ENCODE measurements at regions not wholly inside any gene's neighbourhood (a gene's known extent, or its start where the extent isn't known, plus 50 kb on each side); places are given as distances from the start of the nearest gene placed in this dataset.
"Not testable (repeated sequence)": the region's sequence is repeated elsewhere in the genome, so short reads cannot be mapped to it uniquely, and the experiment has no call there.

DNA sequence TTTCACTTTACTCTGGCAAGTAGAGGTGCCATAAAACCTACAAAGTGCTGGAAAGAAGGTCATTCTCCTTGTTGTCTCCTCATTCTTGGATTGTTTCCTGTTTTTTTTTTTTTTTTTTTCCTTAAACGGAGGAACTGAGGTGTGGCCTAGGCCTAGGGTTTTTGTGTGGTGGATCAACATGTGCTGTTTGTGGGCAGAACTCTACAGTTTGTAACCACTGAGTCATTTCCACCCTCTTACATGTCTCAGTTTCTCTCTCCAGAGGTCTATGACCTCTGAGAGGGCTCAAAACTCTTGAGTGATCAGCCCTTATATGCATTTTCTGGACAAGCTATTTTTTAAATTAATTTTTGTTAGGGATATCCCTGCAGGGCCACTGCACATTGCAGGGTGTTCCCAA is 296.0 kb downstream of the PPP1R3A start:
- DNase-seq (ENCODE audit: low read depth in 4 of 4, low spot score in 2 of 4), result no peak

DNA sequence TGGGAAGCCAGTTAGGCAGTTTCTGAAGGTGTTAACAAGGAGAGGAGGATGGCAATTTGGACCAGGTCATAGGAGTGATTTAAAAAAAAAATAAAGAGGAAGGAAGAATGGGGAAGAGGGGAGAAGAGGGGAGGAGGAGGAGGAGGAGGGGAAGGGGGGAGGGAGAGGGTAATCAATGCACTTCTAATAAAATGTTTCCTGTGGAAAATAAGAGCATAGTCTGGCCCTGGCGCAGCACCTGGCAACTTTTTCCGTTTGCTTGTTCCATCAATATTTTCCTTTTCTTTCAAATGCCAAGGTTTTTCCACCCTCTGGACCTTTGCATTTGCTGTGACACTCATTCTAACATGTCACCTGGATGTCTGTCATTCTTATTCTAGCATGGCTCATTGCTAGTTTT is 308.2 kb downstream of the PPP1R3A start:
- no peak for DNase-seq (ENCODE audit: low read depth in 4 of 4, low spot score in 2 of 4)

DNA sequence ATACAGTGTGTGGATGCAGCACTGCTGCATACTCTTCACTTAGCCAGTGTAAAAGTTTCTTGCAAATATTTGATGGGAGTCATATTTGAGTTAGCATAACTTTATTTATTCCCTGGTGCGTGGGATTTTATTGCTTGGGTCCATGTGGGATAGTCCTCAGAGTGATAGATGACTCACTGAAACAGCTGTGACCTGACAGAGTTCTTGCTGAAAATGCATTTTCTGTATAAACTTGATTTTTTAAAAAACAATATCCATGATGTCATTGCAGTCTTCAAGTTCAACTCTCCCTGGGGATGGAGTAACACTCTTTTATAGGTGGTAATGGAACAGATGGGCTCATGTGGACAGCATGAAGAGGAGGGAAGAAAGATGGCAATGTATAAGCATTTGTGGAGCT is 310.0 kb downstream of the PPP1R3A start:
- DNase-seq (ENCODE audit: low read depth in 4 of 4, low spot score in 2 of 4), result no peak

DNA sequence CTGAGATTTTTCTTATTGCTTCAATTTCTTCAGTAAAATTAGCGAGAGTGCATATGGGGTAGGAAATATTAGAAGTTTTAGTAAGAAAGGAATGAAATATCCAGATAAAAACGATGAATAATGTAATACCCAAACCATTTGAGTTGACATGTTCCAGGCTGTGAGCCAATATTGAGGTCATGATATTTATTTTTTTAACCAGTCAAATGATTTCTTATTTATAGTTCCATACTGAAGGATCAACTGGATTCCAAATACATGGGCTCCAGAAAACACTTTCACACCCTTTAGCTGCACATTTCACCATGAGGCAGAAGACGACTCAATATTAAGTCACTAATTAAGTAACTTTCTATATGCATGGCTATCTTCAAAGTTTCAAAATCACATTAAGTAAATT is 312.5 kb downstream of the PPP1R3A start:
- no peak for DNase-seq (ENCODE audit: low read depth in 4 of 4, low spot score in 2 of 4)

DNA sequence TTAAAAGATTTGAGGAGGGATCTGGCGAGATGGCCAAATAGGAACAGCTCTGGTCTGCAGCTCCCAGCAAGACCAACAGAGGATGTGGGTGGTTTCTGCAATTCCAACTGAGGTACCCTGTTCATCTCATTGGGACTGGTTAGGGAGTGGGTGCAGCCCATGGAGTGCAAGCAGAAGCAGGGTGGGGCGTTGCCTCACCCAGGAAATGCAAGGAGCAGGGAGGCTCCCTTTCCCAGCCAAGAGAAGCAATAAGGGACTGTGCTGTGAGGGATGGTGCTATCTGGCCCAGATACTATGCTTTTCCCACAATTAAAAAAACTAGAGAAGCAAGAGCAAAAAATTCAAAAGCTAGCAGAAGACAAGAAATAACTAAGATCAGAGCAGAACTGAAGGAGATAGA is 318.4 kb downstream of the PPP1R3A start:
- DNase-seq (ENCODE audit: low read depth in 4 of 4, low spot score in 2 of 4), result not testable (repeated sequence)

DNA sequence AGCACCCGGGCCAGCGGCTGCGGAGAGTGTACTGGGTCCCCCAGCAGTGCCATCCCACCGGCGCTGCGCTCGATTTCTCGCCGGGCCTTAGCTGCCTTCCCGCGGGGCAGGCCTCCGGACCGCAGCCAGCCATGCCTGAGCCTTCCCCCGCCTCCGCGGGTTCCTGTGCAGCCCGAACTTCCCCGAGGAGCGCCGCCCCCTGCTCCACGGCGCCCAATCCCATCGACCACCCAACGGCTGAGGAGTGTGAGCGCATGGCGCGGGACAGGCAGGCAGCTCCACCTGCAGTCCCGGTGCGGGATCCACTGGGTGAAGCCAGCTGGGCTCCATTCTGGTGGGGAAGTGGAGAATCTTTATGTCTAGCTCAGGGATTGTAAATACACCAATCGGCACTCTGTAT is 325.4 kb downstream of the PPP1R3A start:
- not testable (repeated sequence) for DNase-seq (ENCODE audit: low read depth in 4 of 4, low spot score in 2 of 4)

DNA sequence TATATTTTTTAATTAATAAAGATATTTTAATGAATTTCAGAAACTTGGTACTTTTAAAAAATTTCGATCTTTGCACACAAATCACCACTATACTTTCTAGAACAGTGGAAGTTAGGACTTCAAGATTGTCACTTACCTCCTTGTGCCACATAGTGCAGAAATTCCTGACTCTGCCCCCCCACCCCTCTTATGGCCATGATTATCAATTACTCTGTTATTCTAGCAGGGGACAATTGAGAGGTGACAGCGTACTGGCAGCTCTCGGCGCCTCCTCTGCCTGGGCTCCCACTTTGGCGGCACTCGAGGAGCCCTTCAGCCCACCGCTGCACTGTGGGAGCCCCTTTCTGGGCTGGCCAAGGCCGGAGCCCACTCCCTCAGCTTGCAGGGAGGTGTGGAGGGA is 325.9 kb downstream of the PPP1R3A start:
- not testable (repeated sequence) for DNase-seq (ENCODE audit: low read depth in 4 of 4, low spot score in 2 of 4)

DNA sequence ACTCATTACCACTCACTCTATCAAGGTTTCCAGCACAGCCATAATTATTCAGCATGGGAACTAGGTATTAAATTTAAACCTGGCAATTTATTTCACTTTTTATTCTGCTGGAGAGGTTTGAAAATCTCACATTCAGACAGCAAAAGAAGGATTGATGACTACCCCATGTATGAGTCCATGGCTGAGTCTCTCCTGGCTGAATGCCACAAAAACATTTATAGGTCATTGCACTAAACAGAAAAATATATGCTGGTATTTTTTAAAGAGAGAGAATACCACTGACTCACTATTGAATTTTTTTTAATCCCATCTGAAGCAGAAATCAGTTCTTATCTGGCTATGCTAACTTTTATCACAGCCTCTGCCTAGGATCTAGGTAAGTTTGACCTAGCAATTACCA is 336.3 kb downstream of the PPP1R3A start:
- no peak for DNase-seq (ENCODE audit: low read depth in 4 of 4, low spot score in 2 of 4)

DNA sequence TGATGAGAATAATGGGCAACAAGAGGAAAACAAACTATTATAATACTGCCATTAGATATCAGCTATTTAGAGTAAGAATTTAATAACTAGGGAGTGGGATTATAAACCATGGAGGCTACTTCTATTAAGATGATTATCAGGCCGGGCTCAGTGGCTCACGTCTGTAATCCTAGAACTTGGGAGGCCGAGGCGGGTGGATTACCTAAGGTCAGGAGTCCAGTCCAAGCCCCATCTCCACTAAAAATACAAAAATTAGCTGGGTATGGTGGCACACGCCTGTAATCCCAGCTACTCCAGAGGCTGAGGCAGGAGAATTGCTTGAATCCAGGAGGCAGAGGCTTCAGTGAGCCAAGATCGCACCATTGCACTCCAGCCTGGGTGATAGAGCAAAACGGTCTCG is 355.6 kb downstream of the PPP1R3A start:
- DNase-seq (ENCODE audit: low read depth in 4 of 4, low spot score in 2 of 4), result not testable (repeated sequence)

DNA sequence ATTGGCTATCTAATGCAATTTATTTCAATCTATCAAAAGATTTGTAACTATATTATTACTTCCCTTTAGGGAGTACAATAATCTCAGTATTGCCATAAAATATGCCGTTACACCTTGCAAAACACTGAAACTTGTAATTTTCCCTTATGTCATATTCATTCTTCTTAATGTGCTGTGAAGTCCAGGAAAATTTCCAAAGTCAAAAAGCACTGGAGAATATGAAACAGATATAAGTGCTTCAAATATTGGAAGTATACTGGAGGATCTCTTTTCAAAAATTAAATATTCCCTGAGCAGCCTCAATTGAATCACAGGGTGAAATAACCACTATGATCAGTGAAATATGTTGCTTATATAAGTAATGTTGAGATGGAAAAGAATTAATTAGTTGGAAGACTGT is 356.0 kb downstream of the PPP1R3A start:
- DNase-seq (ENCODE audit: low read depth in 4 of 4, low spot score in 2 of 4), result no peak

DNA sequence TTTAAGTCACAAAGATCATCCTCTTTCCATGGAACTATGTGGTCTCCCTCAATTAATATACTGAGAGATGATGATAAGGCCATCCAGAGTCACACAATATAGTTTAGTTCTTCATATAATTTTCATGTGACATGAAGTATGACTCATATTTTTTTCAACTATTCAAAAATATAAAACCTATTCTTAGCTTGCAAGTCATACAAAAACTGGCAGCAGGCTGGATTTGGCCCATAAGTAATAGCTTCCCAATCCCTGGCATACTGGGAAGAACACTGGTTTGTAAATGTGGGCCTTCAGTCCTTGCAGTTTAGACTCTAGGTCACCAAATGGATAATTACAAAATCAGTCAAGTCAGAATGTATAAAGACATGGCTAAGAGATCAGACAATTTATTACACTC is 356.6 kb downstream of the PPP1R3A start:
- no peak for DNase-seq (ENCODE audit: low read depth in 4 of 4, low spot score in 2 of 4)

DNA sequence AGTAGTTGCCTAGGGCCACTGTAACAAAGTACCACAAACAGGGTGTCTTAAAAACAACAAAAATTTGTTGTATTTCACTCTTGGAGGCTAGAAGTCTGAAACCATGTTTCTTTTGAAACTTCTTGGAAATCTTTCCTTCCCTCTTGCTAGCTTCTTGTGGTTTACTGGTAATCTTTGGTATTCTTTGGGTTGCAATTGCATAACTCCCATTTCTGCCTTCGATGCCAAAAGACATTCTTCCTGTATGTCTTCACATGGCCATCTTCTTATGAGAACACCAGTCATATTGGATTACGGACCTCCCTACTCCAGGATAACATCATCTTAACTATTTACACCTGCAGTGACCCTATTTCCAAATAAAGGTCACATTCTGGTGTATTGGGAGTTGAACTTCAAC is 357.4 kb downstream of the PPP1R3A start:
- no peak for DNase-seq (ENCODE audit: low read depth in 4 of 4, low spot score in 2 of 4)

DNA sequence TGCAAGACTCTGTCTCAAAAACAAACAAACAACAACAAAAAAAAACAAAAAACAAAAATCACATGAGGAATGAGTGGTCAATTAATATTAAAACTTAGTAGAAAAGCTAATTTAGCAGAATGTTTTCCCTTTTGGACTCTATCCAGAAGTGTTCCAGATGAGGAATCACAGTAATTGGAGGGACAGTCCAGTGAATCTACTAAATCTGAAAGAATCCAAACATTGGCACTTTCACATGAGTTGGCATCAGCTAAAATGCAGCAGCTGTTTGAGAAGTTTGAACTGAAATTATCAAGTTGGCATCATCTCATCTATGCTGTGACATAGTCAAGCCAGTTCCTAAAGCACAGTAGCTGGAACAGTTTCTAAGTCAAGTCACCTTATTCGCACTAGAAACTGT is 367.8 kb downstream of the PPP1R3A start:
- no peak for DNase-seq (ENCODE audit: low read depth in 4 of 4, low spot score in 2 of 4)

DNA sequence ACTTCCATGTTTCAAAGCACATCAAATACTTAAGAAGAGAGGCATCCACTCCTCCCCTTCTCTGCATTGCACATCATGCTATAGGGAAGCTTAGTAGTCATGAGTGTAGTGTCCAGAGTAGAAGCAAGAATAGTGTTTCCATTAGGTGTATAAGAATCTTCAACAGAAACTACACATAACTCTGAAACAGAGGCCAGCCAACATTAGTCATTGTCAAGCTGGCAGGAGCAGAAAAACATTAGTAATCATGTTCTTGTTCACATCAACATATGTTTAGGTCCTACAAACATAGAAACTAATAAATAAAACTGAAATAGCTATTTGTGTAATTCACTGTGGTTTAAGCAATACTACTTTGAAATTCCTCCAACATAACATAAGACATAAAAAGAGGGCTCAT is 370.2 kb downstream of the PPP1R3A start:
- DNase-seq (ENCODE audit: low read depth in 4 of 4, low spot score in 2 of 4), result no peak

DNA sequence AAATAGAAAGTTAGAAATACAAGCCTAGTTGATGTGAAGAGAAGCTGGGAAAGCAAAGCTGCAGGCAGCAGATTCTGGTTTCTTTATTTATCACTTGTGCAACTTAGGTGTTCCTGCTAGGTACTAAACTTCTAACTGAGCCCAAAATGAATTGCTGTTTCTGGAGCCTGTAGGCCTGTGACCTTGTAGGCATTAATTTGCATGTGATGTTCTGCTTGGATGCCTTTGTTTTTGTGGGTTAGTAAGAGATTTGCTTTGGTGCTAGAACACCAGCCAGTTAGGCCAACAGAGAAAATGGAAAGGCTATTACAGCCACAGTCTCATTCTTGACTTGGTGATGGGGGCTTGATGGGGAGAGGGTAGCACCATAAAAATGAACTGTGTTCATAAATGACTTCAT is 370.7 kb downstream of the PPP1R3A start:
- DNase-seq (ENCODE audit: low read depth in 4 of 4, low spot score in 2 of 4), result no peak

DNA sequence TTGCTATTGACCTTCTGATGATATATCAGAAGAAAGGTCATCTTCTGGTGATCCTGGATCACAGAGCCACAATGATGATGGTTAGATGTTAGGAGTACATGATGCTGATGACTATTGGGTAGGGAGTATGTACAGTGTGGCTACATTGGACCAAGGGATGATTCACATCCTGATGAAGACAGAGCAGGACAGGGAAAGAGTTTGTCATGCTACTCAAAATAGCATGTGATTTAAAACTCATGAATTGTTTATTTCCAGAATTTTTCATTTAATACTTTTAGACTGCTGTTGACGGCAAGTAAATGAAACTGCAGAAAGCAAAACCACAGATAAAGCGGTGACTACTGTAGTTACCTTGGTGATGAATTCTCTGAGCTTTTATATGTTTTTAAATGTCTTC is 397.3 kb downstream of the PPP1R3A start:
- DNase-seq (ENCODE audit: low read depth in 4 of 4, low spot score in 2 of 4), result no peak

DNA sequence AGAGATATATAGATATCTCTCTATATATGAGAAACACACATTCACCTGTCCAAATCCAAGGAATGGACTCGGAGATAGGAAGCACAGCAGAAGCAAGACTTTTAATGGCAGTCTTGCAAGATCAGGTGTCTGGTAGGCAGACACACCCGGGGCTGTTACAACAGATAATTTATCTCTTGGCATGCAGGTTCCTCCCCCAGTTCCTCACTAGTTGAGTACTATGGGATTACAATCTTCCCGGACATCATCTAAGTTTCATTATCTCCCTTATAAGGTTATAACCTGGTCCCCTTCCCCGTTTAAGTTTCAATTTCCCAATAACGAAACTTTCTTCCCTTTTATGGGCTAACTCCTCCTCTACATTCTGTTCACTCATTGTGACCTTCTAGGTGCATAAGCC is 399.3 kb downstream of the PPP1R3A start:
- peak in 1 of 4 donors; percentile 6 for DNase-seq (ENCODE audit: low read depth in 4 of 4, low spot score in 2 of 4)

DNA sequence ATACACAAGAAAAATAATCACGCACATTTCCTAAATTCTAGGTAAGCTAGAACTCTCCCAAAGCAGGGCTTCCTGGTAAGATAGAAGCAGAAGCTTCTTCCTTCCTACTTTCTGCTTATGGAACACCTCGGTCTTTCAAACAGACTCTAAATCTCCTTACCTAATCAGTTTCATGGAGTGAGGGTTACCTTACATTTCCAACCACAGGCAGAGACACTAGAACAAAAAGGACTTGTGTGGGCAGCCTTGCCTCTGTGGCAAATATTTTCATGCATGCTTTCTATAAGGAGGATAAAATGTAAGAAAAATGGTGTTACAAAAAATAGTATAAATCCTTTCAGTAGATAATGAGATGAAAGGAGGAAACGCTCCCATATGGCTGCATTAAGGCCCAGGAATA is 386.3 kb upstream of the SMIM30 start:
- DNase-seq (ENCODE audit: low read depth in 4 of 4, low spot score in 2 of 4), result no peak

DNA sequence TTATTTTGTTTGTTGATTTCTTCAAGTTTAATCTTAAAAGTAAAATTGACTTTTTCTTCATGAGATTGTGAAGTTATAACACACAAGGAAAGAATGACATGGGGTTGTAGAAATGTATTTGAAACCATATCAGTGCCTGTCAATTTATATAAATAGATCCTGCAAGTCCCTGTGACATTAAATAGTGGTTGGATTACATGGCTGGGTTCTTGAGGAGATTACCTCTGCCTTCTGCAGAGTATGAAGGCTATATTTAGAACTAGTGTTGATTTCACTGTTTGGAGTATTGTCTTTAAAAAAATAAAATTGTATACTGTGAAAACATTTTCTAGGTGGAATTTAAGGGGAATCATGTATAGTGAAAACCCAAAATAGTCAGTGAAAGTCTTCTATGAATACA is 385.8 kb upstream of the SMIM30 start:
- no peak for DNase-seq (ENCODE audit: low read depth in 4 of 4, low spot score in 2 of 4)

DNA sequence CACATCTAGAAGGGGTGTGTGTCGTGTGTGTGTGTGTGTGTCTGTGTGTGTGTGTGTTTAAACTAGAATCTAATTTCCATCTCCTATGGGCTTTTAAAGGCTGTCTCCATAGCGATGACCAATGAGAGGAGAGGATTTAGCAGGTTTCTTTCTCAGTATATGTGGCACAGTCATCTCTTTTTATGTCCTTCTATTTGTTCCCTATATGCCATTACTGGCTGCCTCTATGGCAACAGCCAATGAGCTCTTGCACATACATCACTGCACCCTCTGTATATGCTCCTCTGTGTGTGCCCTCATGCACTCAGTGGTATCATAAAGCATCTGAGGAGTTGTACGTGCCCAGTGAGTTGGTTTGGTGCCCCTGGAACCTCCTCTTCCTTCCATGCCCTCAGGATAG is 378.2 kb upstream of the SMIM30 start:
- not testable (repeated sequence) for DNase-seq (ENCODE audit: low read depth in 4 of 4, low spot score in 2 of 4)

DNA sequence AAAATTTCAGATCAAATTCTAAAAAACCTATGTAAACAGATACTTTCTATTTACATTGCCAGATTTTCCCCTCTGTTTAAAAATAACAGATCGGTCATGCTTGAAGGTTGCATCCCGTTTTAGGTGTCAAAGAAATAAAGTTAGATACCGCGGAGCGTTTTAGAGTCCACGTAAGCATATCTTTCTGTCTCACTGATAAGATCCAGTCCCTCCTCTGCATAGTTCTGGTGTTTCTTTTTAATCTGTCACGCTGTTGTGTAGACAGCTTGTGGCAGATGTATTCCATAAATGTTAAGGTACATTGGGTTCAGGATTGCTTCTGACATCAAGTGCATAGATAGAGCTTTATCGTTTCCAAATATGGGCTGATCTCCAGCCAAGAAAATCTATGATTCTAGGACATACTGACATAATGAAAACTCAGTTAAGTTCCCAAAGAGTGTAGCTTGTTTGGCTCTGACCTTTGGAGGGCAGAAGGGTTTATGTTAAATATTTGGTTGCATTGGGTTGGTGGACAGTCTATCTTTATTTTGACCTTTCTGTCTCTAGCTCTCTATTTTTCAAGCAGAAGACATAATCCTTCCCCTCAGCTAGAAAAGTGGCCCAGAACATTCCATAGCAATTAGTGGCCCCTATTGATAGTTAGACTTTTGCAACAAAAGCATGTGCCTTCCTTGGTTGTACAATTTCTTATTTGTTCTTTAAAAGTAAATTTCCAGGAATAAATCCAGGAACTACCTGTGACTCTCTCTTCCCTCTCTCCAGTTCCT is 376.6 kb upstream of the SMIM30 start:
- not testable (repeated sequence) for DNase-seq (ENCODE audit: low read depth in 4 of 4, low spot score in 2 of 4)

DNA sequence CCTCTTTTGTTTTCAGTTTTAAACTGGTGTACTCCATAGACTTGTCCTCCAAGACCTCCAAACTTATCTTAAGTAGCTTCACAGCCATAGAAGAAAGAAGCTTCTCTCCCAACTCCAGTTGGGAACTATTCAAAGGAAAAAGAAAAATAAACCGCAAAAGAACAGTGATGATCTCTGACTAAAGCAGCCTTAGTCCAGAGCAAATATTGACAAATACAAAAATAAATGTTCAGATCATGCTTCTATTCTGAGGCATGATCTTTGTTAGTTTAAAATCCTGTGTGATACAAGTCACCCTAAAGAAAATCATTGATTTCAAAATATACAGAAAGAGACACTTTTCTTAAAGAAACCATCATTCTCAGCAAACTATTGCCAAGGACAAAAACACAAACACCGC is 373.0 kb upstream of the SMIM30 start:
- no peak for DNase-seq (ENCODE audit: low read depth in 4 of 4, low spot score in 2 of 4)

Measured in left renal cortex interstitium (tissue), 4 donors.